ENCODE measurements at regions not wholly inside any gene's neighbourhood (a gene's known extent, or its start where the extent isn't known, plus 50 kb on each side); places are given as distances from the start of the nearest gene placed in this dataset.

- no peak for TF ChIP-seq CTCF (IDR thresholded peaks at IDR 0.05; ENCODE audit: borderline replicate concordance, insufficient read depth, low read depth, low read length)
- no peak overlapping the region for H3K4me3 ChIP-seq (ENCODE audit: low read depth, low read length)
Observed at GRCh38 chr5:168001318-168001717, 290.1 kb upstream of the WWC1 start.

GRCh38 chr5:168002116-168002515, 289.3 kb upstream of the WWC1 start:
- no peak overlapping the region for H3K4me3 ChIP-seq (ENCODE audit: low read depth, low read length)
- no peak for TF ChIP-seq CTCF (IDR thresholded peaks at IDR 0.05; ENCODE audit: borderline replicate concordance, insufficient read depth, low read depth, low read length)

- TF ChIP-seq CTCF (IDR thresholded peaks at IDR 0.05; ENCODE audit: borderline replicate concordance, insufficient read depth, low read depth, low read length): no peak
- no peak overlapping the region for H3K4me3 ChIP-seq (ENCODE audit: low read depth, low read length)
Observed at GRCh38 chr5:168005093-168005492, 286.4 kb upstream of the WWC1 start.

- TF ChIP-seq CTCF (IDR thresholded peaks at IDR 0.05; ENCODE audit: borderline replicate concordance, insufficient read depth, low read depth, low read length): no peak
- H3K4me3 ChIP-seq (ENCODE audit: low read depth, low read length): no peak overlapping the region
Observed at GRCh38 chr5:168005936-168006335, 285.5 kb upstream of the WWC1 start.

- no peak for TF ChIP-seq CTCF (IDR thresholded peaks at IDR 0.05; ENCODE audit: borderline replicate concordance, insufficient read depth, low read depth, low read length)
- no peak overlapping the region for H3K4me3 ChIP-seq (ENCODE audit: low read depth, low read length)
Observed at GRCh38 chr5:168006456-168007130, 284.9 kb upstream of the WWC1 start.

- TF ChIP-seq CTCF (IDR thresholded peaks at IDR 0.05; ENCODE audit: borderline replicate concordance, insufficient read depth, low read depth, low read length): no peak
- no peak overlapping the region for H3K4me3 ChIP-seq (ENCODE audit: low read depth, low read length)
Observed at GRCh38 chr5:168007286-168007685, 284.2 kb upstream of the WWC1 start.

GRCh38 chr5:168008555-168008954, 282.9 kb upstream of the WWC1 start:
- no peak overlapping the region for H3K4me3 ChIP-seq (ENCODE audit: low read depth, low read length)
- TF ChIP-seq CTCF (IDR thresholded peaks at IDR 0.05; ENCODE audit: borderline replicate concordance, insufficient read depth, low read depth, low read length): no peak

All from GM12875 (cell line).